ENCODE measurements at regions not wholly inside any gene's neighbourhood (a gene's known extent, or its start where the extent isn't known, plus 50 kb on each side); places are given as distances from the start of the nearest gene placed in this dataset.

DNA sequence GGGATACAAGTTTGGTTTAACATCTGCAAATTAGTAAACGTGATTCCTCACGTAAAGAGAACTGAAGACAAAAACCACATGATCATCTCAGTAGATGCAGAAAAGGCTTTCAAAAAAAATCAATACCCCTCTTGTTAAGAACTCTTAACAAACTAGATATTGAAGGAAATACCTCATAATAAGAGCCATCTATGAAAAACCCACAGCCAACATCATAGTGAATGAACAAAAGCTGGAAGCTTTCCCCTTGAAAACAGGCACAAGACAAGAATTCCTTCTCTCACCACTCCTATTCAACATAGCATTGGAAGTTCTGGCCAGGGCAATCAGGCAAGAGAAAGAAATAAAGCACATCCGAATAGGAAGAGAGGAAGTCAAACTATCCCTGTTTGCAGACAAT lies 160.5 kb downstream of the CSNK2A3 start:
- TF ChIP-seq BHLHE40 (IDR thresholded peaks at IDR 0.05; ENCODE audit: borderline replicate concordance) (no peak), SP1 (IDR thresholded peaks at IDR 0.05) (no peak), SUZ12 (IDR thresholded peaks at IDR 0.05) (no peak), ELF4 (IDR thresholded peaks at IDR 0.05) (no peak), TARDBP (IDR thresholded peaks at IDR 0.05) (no peak), ZNF384 (IDR thresholded peaks at IDR 0.05) (no peak), CTBP1 (IDR thresholded peaks at IDR 0.05; ENCODE audit: borderline replicate concordance) (no peak), FOXM1 (IDR thresholded peaks at IDR 0.05; ENCODE audit: borderline replicate concordance) (no peak)
- TF ChIP-seq, protein P1, sequence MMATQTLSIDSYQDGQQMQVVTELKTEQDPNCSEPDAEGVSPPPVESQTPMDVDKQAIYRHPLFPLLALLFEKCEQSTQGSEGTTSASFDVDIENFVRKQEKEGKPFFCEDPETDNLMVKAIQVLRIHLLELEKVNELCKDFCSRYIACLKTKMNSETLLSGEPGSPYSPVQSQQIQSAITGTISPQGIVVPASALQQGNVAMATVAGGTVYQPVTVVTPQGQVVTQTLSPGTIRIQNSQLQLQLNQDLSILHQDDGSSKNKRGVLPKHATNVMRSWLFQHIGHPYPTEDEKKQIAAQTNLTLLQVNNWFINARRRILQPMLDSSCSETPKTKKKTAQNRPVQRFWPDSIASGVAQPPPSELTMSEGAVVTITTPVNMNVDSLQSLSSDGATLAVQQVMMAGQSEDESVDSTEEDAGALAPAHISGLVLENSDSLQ (IDR thresholded peaks at IDR 0.05): no peak
